Parathyroid adenoma (tissue), 2 donors: ENCODE measurements at regions not wholly inside any gene's neighbourhood (a gene's known extent, or its start where the extent isn't known, plus 50 kb on each side); places are given as distances from the start of the nearest gene placed in this dataset.

Source experiments
- H2AFZ ChIP-seq: fragments of 300-600 bp; sonication (generic); one replicate; pipeline ENCODE4 v1.7.0; 2017; ENCODE audit warnings: antibody characterized with exemption, mild to moderate bottlenecking
- H3K27ac ChIP-seq: fragments of 300-600 bp; sonication (generic); one replicate; pipeline ENCODE4 v1.7.0; 2017
- H3K27me3 ChIP-seq: fragments of 300-600 bp; sonication (generic); one replicate; pipeline ENCODE4 v1.7.0; 2017; ENCODE audit warnings: low read length; ENCODE audit not compliant: control insufficient read depth, insufficient read depth
- H3K36me3 ChIP-seq: fragments of 300-600 bp; sonication (generic); one replicate; pipeline ENCODE4 v1.7.0; 2017; ENCODE audit warnings: low read length; ENCODE audit not compliant: control insufficient read depth, insufficient read depth
- H3K4me1 ChIP-seq: fragments of 300-600 bp; sonication (generic); one replicate; pipeline ENCODE4 v1.7.0; 2017; ENCODE audit warnings: control low read depth
- H3K4me2 ChIP-seq: fragments of 300-600 bp; sonication (generic); one replicate; pipeline ENCODE4 v1.7.0; 2017; ENCODE audit warnings: low read length
- H3K4me3 ChIP-seq: fragments of 300-600 bp; sonication (generic); one replicate; pipeline ENCODE4 v1.7.0; 2017; ENCODE audit warnings: low read depth, low read length
- H3K79me2 ChIP-seq: fragments of 300-600 bp; sonication (generic); one replicate; pipeline ENCODE4 v1.7.0; 2017; ENCODE audit warnings: control low read depth
- H3K9ac ChIP-seq: fragments of 300-600 bp; sonication (generic); one replicate; pipeline ENCODE4 v1.7.0; 2017; ENCODE audit warnings: mild to moderate bottlenecking
- H3K9me3 ChIP-seq: fragments of 300-600 bp; sonication (generic); one replicate; pipeline ENCODE4 v1.7.0; 2017; ENCODE audit warnings: low read length; ENCODE audit not compliant: control insufficient read depth
- CTCF ChIP-seq: fragments of 300-600 bp; sonication (generic); IDR thresholded peaks from one replicate; pipeline ENCODE4 v1.7.0; 2017; ENCODE audit warnings: antibody characterized with exemption, mild to moderate bottlenecking
- donor health status: primary hyperparathyroidism.

GRCh38 chr7:47036909-47037308, 545.0 kb downstream of the TNS3 start:
- no peaks in the 10 kb centered on the region for H3K4me1 ChIP-seq
- no peak overlapping the region for H3K9ac ChIP-seq
- H3K4me2 ChIP-seq = no peak overlapping the region
- no peak overlapping the region for H2AFZ ChIP-seq
- H3K27me3 ChIP-seq = no peaks in the 10 kb centered on the region
- H3K9me3 ChIP-seq = no peaks in the 10 kb centered on the region
- H3K79me2 ChIP-seq = no peaks in the 10 kb centered on the region
- no peak for TF ChIP-seq CTCF
- H3K27ac ChIP-seq = no peak overlapping the region
- no peaks in the 10 kb centered on the region for H3K36me3 ChIP-seq
- H3K4me3 ChIP-seq = no peak overlapping the region

DNA sequence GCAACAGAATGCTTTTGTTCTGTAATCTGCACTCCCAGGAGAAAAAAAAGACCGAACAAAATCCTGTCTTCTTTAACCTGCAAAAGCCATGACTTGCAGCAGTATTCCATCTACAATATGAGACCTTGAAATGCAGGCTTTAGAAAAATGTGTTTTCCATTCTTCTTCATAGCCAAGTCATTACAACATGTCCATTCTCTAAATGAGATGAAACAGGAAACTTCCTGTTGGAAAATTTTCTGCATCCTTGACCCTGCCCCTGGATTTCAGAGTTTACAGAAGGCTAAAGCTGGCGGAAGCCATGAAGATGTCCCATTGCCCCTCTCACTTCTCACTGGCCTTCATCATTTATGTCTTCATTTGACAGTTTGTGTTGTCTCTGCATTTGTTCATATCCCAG, 546.4 kb downstream of the TNS3 start:
- Histone ChIP-seq H3K4me2 (no peak overlapping the region), H3K4me1 (no peaks in the 10 kb centered on the region), H3K27ac (no peak overlapping the region), H3K27me3 (no peaks in the 10 kb centered on the region), H3K79me2 (no peaks in the 10 kb centered on the region), H2AFZ (no peak overlapping the region), H3K9ac (no peak overlapping the region), H3K4me3 (no peak overlapping the region), H3K36me3 (no peaks in the 10 kb centered on the region), H3K9me3 (no peaks in the 10 kb centered on the region)
- no peak for TF ChIP-seq CTCF

- H3K79me2 ChIP-seq = no peaks in the 10 kb centered on the region
- H3K9ac ChIP-seq = no peak overlapping the region
- no peaks in the 10 kb centered on the region for H3K9me3 ChIP-seq
- no peak overlapping the region for H3K27ac ChIP-seq
- H3K36me3 ChIP-seq = no peaks in the 10 kb centered on the region
- TF ChIP-seq CTCF = no peak
- no peaks in the 10 kb centered on the region for H3K4me1 ChIP-seq
- no peaks in the 10 kb centered on the region for H3K27me3 ChIP-seq
- no peak overlapping the region for H2AFZ ChIP-seq
- H3K4me3 ChIP-seq = no peak overlapping the region
- no peak overlapping the region for H3K4me2 ChIP-seq
Observed at GRCh38 chr7:47034180-47034579, 547.7 kb downstream of the TNS3 start.

- H3K4me3 ChIP-seq = no peak overlapping the region
- H2AFZ ChIP-seq = no peak overlapping the region
- H3K4me2 ChIP-seq = no peak overlapping the region
- no peaks in the 10 kb centered on the region for H3K36me3 ChIP-seq
- no peaks in the 10 kb centered on the region for H3K4me1 ChIP-seq
- no peak for TF ChIP-seq CTCF
- H3K27me3 ChIP-seq = no peaks in the 10 kb centered on the region
- no peaks in the 10 kb centered on the region for H3K9me3 ChIP-seq
- H3K27ac ChIP-seq = no peak overlapping the region
- no peak overlapping the region for H3K9ac ChIP-seq
- H3K79me2 ChIP-seq = no peaks in the 10 kb centered on the region
Observed at GRCh38 chr7:47032536-47032908, 549.4 kb downstream of the TNS3 start.

DNA sequence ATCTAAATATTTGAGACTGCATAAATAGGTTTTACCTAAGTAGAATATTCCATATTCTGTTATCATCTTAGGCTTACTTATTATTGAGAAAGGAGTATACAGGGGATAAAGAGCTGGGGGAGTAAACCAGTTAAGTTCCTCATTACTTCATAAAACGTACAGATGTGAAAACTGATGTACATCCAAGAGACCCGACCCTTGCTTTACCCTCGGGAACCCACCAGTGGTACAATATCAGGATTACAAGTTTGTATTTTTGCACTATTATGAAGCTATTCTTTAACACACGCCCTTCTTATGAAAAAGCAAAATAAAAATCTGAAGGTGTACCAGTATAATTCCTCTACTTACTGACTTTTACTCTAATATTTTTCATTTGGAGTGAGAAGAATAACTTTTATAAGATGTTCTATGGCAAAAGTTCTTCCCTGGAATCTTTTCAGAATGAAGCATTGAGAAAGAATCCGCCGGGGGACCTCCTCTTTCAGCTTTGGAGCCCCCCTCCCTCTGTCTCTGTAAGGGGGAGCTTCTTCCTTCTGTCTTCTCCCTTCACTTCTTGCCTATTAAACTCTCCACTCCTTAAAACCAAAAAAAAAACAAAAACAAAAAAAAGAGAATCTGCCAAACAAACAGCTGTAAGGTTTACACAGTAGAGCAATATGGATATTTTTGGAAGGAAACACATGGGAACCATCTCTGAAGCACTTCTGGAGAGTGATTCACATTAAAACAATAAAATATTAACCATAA, 550.0 kb downstream of the TNS3 start:
- TF ChIP-seq CTCF = no peak
- no peaks in the 10 kb centered on the region for H3K9me3 ChIP-seq
- no peak overlapping the region for H3K4me3 ChIP-seq
- no peaks in the 10 kb centered on the region for H3K4me1 ChIP-seq
- no peaks in the 10 kb centered on the region for H3K36me3 ChIP-seq
- no peak overlapping the region for H2AFZ ChIP-seq
- no peak overlapping the region for H3K9ac ChIP-seq
- H3K4me2 ChIP-seq = no peak overlapping the region
- H3K27me3 ChIP-seq = no peaks in the 10 kb centered on the region
- no peaks in the 10 kb centered on the region for H3K79me2 ChIP-seq
- no peak overlapping the region for H3K27ac ChIP-seq
